SK-N-SH (cell line): ENCODE measurements at regions not wholly inside any gene's neighbourhood (a gene's known extent, or its start where the extent isn't known, plus 50 kb on each side); places are given as distances from the start of the nearest gene placed in this dataset.

Experiments used
- CTCF ChIP-seq: fragments of 200-600 bp; sonication (generic); IDR thresholded peaks from 2 replicates; pipeline ENCODE4 v1.6.1; 2017; ENCODE audit warnings: antibody characterized with exemption, mild to moderate bottlenecking, moderate library complexity
- EZH2phosphoT487 ChIP-seq: fragments of 200-600 bp; sonication (generic); IDR thresholded peaks from 2 replicates; pipeline ENCODE4 v1.6.1; 2017; ENCODE audit warnings: low read depth, mixed run types, mild to moderate bottlenecking, antibody characterized with exemption, moderate library complexity, borderline replicate concordance
- GABPA ChIP-seq: IDR thresholded peaks from 2 replicates; pipeline ENCODE4 v1.4.0; 2012; ENCODE audit warnings: low read depth, mild to moderate bottlenecking
- GATA2 ChIP-seq: sonication (generic); formaldehyde crosslinking; IDR thresholded peaks from 2 replicates; pipeline ENCODE4 v1.5.0; 2020; ENCODE audit warnings: mild to moderate bottlenecking, missing genetic modification reagents
- MXI1 ChIP-seq: IDR thresholded peaks from 2 replicates; pipeline ENCODE4 v1.6.1; 2012; ENCODE audit warnings: mild to moderate bottlenecking, low read depth, low read length, improper control_type of control experiment
- TCF12 ChIP-seq: IDR thresholded peaks from 2 replicates; pipeline ENCODE4 v1.4.0; 2012
- USF1 ChIP-seq: IDR thresholded peaks from 2 replicates; pipeline ENCODE4 v1.4.0; 2012; ENCODE audit warnings: low read depth, borderline replicate concordance
- USF2 ChIP-seq: fragments of 150-350 bp; IDR thresholded peaks from 2 replicates; pipeline ENCODE4 v1.6.1; 2017; ENCODE audit warnings: antibody characterized with exemption, low read length, low read depth, borderline replicate concordance
- TF ChIP-seq, protein P1 (sequence below): IDR thresholded peaks from 2 replicates; pipeline ENCODE4; 2012

DNA sequence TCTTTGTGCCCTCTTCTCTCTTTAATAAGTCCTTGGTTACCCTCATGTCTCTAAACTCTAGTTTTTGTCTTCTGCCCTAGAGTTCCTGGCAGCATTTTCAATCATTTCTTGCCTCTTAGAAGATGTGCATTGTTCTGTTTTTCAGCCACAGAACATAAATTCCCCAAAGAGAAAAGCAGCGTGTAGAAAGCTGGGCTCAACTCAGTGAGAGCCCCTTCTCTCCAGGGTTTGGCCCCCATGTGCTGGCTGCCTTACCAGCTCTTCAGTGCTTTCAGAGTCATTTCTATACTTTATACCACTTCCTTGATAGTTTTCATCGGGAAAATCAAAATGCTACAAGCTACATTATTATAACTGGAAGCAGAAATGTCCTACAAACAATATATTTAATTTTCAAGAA, 369.1 kb upstream of the GRM7 start:
- TF ChIP-seq EZH2phosphoT487 (no peak), TCF12 (no peak), GATA2 (no peak), CTCF (no peak), GABPA (no peak), MXI1 (no peak), USF2 (no peak), USF1 (no peak)
- TF ChIP-seq, protein P1, sequence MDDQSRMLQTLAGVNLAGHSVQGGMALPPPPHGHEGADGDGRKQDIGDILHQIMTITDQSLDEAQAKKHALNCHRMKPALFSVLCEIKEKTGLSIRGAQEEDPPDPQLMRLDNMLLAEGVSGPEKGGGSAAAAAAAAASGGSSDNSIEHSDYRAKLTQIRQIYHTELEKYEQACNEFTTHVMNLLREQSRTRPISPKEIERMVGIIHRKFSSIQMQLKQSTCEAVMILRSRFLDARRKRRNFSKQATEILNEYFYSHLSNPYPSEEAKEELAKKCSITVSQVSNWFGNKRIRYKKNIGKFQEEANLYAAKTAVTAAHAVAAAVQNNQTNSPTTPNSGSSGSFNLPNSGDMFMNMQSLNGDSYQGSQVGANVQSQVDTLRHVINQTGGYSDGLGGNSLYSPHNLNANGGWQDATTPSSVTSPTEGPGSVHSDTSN: no peak
